GM19099 (cell line): ENCODE measurements at regions not wholly inside any gene's neighbourhood (a gene's known extent, or its start where the extent isn't known, plus 50 kb on each side); places are given as distances from the start of the nearest gene placed in this dataset.

Experiments used
- POLR2A ChIP-seq: IDR thresholded peaks from 3 replicates; pipeline ENCODE4 v1.6.1; 2011; ENCODE audit warnings: low read depth; ENCODE audit not compliant: insufficient read length; ENCODE audit errors: extremely low read depth

DNA sequence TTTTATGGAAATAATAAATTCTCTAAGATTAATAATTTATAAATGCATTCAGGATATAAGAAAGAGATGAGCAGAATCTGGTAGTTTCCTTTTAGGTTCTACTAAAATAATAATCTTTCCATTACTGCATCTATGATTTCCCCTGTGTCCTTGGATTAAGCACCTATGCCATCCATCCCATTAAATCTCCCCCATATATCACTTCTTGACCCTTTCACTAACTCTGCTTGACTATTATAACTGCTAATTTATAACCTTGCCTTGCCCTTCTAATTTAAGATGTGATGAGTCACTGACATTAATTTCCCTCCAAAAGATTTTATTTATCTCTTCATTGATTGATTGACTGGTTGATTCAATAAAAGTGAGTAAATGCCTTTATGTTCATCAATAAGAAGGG lies 348.3 kb upstream of the LRATD1 start:
- TF ChIP-seq POLR2A: no peak

DNA sequence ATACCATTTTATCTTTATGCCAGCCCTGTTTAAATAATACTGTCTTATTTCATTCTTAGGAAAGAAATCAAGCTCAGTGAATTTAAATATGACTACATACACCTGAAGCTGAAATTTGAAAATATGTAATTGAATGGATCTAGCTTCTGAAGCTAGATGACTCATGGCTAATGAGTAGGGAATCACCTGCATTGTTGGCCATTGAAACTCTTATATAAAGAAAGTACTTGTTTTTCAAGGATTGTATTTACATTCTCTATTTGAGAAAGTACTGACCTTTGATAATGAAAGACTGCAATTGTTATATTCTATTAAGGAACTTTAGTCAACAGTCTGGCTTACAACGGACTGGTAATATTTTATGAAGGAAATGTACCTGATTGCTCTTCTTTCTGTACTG lies 346.7 kb upstream of the LRATD1 start:
- no peak for TF ChIP-seq POLR2A

DNA sequence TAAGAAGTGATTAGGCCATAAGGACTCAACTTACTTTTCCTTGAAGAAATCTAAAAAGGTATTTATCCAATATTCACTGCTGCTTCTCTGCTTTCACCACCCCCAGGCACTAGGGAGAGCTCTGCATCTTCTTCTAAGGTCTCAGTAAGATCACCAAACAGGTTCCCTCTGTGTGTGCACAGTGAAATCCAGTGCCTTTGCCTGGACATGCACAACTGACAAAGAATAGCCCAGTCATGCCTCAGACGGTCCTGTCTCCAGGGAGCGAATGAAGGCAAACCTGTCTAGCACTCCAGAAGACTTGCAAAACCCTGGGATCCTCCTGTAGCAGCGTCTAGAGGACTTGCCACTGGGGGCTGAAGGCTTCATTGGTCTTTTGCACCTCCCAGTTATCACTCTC lies 344.5 kb upstream of the LRATD1 start:
- TF ChIP-seq POLR2A: no peak

DNA sequence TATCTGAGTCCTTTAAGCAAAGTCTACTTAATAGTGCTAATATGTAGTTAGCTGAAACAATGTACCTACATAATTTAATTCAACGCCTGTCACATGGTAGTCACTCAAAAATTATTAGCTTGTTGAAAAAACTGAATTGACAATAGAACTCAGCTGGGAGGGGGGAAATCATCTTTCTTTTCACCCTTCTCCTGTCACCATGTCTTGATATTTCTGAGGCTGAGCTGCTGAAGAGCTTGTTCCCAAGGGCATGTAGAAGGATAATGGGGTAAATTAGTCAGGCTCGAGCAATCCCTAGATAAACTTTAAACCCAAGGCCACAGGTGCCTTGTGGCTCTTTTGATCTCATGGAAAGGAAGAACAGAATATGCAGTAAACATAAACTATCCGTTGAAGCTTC lies 339.6 kb upstream of the LRATD1 start:
- no peak for TF ChIP-seq POLR2A

DNA sequence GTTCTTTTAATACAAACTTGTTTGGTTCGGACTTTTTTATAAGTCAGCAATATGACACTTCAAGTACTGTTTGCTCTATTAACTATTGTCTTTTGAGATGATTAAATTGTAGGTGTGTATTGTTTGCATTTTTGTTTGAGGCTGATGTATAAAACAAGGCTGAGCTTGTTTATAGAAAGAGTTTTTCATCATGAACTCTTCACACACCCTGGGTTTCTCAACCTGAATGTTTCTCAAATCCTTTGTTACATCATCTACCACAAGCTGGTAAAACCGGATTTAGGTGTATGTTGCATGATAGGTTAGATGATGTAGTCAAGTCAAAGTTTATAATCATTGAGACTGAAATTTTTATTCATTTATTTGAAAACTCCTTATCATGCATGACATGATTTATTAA lies 335.2 kb upstream of the LRATD1 start:
- TF ChIP-seq POLR2A: no peak

DNA sequence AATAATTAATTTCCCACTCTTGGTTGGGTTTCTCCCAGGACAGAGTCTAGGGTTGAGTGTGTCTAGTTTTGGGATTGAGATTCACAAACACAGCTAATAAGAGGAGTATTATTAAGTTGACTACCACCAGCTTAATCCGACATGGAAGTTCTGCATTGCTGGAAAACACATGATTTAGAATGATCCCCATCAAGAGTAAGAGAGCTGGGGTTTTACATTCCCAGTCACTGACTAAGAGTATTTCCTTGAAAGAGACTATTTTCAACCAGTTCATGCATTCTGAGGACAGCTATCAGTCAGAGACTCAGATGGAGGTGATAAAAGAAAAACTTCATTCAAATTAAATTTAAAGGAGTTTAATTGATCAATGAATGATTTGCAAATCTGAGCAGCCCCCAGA lies 334.6 kb upstream of the LRATD1 start:
- TF ChIP-seq POLR2A: no peak

DNA sequence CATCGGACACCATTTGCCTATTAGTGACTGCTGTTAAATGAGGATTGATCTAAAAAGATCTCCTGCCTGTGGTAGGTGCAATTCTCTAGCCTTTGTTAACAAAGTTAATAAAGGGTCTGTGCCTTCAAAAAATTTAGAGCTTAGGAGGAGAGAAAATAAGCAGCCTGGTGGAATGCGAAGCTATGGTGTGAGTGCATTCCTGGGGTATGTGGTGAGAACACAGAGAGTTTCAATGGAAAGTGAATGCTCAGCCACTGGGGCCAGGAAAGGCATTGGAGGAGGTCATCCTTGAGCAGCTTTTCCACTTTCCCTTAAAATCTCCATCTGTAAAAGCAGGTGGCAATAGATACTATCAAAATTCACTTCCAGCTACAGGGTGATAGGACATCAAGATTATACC lies 331.2 kb upstream of the LRATD1 start:
- no peak for TF ChIP-seq POLR2A

DNA sequence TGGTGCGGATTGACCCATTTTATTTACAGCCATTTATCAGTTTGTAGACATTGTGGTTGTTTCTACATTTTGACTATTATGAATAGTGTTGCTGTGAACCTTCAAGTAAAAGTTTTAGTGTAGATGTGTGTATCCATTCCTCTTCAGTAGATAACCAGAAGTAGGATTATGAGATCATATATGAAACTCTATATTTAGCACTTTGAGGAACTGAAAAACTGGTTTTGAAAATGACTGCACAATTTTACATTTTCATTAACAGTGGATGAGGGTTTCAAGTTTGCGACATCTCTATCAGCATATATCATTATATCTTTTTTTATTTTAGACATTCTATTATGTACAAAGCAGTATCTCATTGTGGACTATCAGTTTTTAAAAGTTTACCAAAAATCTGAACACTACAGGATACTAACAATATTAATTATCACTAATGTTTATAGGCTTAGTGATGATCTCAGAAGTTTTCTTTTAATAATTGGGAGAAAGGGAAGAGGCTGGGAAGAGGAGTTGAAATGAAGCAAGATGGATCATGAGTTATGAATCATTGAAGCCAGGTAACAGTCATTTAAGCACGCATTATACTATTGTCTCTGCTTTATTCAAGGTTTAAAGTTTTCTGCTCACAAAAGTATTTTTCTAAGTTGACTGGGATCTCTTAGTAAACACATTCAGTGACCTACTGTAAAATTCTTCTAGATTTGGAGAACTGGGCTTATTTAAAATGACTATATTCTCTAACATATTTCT lies 329.0 kb upstream of the LRATD1 start:
- TF ChIP-seq POLR2A: no peak

DNA sequence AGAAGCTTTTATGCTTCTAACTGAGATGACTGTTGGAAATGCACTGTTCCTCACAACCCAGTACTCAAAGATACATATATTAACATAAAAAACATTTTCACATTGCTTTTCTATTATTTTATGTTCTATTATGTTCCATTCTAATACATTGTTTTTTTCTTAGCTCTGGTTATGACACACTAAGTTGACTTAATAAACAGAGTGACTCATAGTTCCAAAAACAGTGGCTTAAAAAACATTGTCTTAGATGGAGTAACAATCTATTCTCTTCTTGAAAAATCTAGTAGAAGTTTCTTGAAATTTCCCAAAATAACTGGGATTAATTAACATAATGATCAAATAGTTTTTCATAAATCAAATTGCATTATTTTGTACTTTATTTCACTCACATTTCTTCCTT lies 328.2 kb upstream of the LRATD1 start:
- no peak for TF ChIP-seq POLR2A

DNA sequence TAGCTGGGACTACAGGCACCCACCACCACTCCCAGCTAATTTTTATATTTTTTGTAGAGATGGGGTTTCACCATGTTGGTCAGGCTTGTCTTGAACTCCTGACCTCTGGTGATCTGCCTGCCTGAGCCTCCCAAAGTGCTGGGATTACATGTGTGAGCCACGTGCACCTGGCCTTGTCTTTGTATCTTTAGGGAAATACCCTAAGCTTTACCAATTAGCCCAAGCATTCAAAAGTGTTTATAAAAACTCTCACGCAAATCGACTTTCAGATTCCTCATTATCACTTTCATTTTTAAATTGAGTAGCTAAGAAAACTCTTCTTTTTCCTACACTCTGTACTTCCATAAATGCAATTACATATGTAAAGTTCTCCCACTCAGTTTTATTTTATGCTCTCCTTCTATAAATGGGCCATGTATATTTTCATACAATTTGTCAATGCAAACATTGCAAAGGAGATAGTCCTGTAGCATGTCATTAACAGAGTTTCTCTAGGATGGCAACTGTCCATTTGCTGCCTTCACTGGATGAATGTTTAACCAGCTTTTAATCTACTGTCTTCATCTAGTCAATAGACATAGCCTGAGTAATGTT lies 326.2 kb upstream of the LRATD1 start:
- TF ChIP-seq POLR2A: no peak

DNA sequence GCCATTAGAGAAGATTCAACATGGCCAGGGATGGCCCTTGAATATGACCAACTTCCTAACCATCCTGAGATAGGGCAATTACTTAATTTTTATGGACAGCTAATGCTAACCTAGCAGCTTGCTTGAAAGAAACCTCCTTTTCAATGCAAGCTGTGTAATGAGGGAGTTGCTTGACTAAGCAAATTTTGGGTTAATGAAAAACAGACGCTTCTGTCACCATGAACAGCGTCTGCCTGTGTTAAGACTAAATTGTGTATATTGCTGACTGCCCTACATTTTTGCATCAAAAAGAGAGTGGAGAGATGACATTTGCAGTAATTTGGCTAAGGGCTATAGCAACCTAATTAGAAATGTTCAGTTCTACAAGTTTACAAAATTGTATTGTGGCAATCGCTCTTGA lies 319.2 kb upstream of the LRATD1 start:
- TF ChIP-seq POLR2A: no peak

DNA sequence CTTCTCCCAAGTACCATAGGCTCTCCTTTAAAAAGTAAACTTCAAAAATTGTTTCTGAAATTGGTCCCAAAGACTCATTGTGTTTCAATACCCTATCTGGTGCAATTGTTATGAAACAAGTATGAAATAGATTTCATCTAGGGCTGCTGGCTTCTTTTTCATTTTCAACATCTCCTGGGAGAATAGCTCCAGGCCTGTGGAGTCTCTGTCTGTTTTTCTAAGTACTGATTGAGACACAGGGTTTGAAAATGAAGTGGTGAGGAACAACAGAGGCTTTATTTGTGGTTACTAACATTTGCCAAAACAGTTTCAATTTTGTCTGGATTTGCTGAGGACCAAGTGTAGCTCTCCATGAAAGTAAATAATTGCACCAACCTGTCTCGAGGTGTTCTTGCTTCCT lies 315.9 kb upstream of the LRATD1 start:
- no peak for TF ChIP-seq POLR2A

DNA sequence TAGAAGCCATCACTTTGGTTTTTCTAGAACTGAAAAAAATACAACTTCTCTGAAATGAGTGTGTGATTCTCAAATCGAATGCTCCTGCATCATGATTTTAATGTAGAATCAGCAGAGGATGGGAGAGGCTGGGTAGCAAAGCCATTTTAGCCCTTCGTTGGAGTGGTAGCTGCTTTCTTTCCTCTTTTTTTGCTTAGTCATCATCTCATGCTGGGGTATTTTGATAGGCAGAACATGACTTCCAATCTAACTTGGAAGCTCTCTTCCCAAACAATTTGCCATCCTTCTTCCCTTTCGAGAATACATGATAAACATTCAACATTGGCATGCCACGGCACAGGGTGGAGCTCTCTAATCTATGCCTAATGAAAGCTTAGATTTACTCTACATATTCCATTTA lies 311.2 kb upstream of the LRATD1 start:
- TF ChIP-seq POLR2A: no peak

DNA sequence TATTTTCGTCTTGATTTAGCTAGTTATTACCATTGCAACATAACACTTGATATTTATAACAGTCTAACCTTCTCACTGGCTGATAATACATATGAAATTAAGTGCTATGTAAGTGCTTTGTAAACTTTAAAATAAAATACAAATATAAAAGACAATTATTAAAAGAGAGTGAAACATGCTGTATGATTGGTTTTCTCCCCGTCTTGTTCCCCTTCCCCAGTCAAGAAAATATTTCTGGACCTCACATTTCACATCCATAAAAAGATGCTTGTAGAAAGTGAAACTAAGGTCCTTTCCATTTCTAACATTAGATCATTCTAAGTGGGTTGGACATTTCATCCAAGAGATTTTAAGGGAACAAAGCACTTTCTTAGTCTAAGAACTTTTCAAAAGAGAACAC lies 310.2 kb upstream of the LRATD1 start:
- TF ChIP-seq POLR2A: no peak

DNA sequence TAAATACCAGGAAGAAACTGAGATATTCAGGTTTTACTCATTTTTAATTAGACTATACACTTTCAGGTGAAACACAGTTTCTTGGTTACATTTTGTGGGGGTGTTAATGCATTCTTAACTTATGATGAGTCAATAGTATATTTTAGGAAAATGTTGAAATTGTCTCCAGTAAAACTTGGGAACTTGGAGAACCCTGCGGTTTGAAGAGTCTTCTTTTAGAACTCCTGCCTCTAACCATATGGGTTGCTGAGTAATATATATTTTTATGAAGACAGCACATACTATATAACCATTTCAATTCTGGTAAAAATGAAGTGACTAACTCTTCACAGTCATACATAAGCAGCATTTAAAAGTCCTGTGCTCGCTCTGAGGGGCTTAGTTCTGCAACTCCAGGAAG lies 308.2 kb upstream of the LRATD1 start:
- no peak for TF ChIP-seq POLR2A

DNA sequence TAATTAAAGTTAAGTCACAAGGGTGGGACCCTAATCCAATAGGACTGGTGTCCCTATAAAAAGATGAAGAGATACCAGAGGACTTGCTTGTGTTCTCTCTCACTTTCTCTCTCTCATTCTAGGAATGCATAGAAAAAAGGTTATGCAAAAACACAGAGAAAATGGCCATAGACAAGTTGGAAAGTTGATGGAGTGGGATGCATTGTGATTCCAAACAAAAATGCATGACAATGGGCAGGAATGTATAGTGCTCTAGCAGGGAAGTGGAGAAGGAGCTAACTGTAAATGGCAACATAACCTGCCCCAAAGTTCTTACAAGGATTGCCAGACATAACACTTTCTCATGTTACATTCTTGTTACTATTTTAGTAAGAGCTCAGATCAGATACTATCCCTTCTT lies 301.6 kb upstream of the LRATD1 start:
- no peak for TF ChIP-seq POLR2A
